GM12874 (cell line): ENCODE measurements at regions not wholly inside any gene's neighbourhood (a gene's known extent, or its start where the extent isn't known, plus 50 kb on each side); places are given as distances from the start of the nearest gene placed in this dataset.

Experiments used
- TF ChIP-seq, protein P1 (sequence below): IDR thresholded peaks from 2 replicates; pipeline ENCODE4 v1.5.1; 2011; ENCODE audit warnings: low read depth, mild to moderate bottlenecking, control low read depth, low read length, moderate library complexity; ENCODE audit not compliant: insufficient read depth

DNA sequence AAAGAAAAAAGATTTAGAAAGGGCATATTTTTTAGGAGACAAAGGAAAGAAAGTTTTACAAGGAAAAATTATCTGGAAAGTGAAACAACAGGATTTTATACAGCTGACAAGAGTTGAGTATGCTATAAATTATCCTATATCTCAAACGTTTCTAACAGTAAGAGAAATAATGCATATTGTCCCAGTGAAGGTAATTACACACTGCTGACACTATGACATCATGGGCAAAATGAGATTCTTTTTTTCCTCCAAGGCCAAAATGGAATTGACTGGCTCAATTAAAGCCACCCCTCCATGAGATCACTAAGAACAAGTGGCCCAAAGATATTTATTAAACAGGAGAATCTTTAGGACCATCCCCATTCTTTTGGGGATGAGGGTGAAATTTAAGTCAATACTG lies 72.0 kb upstream of the CDIN1 start:
- TF ChIP-seq, protein P1, sequence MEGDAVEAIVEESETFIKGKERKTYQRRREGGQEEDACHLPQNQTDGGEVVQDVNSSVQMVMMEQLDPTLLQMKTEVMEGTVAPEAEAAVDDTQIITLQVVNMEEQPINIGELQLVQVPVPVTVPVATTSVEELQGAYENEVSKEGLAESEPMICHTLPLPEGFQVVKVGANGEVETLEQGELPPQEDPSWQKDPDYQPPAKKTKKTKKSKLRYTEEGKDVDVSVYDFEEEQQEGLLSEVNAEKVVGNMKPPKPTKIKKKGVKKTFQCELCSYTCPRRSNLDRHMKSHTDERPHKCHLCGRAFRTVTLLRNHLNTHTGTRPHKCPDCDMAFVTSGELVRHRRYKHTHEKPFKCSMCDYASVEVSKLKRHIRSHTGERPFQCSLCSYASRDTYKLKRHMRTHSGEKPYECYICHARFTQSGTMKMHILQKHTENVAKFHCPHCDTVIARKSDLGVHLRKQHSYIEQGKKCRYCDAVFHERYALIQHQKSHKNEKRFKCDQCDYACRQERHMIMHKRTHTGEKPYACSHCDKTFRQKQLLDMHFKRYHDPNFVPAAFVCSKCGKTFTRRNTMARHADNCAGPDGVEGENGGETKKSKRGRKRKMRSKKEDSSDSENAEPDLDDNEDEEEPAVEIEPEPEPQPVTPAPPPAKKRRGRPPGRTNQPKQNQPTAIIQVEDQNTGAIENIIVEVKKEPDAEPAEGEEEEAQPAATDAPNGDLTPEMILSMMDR: no peak

DNA sequence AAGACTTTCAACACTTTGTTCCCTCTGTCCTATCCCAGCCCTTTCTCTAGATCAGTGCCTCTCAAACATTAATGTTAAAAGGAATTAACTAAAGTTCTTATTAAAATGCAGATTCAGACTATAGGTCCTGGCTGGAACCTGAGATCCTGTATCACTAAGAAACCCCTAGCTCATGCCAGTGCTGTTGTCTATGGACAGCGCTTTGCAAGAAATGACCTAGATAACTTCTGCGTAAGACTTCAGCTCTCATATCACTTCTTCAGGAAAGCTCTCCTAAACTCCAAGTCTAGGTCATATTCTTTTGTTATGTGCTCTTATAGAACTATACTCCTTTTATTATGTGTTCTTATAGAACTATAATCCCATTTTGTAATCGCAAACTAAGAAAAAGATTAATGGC lies 67.8 kb upstream of the CDIN1 start:
- TF ChIP-seq, protein P1: no peak

DNA sequence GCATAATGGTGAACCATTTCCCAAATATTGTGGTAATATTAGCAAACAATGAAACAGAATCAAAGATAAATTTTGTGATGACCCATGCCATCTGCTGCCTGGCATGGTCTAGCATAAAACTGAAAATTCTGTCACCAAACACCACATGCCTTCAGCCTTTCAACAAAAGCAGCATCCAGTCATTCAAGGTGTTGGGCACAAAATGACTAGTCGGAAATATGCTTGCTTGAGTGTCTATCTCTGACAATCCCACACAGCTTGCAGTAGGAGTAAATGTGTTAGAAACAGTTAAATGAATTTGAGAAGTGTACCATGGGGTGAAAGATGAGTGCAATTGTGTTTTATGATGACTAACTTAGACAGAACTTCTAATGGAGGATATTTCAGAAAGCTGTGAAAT lies 61.7 kb upstream of the CDIN1 start:
- TF ChIP-seq, protein P1: no peak

DNA sequence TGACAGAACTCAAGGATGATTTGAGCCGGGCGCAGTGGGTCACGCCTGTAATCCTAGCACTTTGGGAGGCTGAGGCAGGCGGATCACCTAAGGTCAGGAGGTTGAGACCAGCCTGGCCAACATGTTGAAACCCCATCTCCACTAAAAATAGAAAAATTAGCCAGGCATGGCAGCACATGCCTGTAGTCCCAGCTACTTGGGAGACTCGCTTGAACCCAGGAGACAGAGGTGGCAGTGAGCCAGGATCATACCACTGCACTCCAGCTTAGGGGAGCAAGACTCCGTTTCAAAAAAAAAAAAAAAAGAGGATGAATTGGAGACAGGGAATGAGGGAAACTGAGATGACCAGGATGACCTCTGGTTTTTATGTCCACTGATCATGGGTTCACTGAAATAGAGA lies 60.4 kb upstream of the CDIN1 start:
- TF ChIP-seq, protein P1: no peak

DNA sequence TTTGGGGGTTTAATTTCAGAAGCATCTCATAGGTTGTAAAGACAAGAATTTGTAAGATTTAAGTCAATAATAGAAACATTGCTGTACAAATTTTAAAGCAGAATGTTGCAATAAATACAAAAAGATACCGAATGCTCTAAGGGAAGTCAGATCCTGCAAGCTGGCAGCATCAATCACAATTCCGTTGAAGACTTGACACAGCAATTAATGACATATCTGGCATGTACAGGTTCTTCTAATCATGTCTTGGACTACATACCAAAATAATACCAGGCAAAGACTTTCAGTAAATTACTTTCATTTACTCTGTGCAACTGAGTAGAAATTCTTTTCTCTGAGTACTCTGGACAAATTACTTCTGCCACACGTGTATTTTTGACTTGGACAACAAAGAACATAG lies 54.0 kb upstream of the CDIN1 start:
- TF ChIP-seq, protein P1: no peak

DNA sequence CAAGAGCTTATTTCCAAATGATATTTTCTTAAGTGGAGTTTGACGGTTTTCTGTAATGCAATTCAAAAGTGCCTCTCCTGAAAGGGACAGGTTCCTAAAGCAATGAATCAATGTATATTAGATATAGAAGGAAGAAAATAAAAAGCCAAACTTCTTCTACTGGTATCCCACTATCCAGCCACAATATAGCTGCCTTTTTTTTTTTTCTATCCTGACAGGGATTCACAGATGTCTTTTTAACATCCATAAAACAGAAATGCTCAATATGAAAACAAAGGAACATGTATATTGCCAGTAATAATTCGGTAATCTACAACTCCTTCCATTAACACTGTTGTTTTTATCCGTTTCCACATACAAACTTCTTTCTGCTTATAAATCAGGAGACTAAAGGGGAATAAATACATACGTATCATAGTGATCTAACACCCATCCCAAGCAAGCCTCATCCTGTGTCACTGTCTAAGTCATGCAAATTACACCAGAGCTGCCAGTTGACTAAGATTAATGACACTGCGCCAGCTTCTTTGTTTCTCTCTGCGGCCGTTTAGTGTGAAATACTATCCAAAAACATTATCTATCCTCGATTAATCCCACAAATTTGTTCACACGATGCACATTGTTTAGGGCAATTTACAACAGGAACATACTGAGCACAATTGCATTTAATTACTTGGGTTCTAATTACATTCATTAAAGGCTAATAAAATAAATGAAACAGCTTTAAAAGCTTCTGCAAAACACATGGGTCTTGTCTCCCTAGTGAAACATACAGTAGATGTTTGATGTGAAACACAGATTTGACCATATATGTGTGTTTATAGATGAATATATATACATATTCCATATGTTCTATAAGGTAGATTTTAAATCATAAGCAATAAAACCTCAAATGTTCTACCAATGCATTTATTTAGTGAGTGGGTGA lies 51.9 kb upstream of the CDIN1 start:
- TF ChIP-seq, protein P1: no peak

DNA sequence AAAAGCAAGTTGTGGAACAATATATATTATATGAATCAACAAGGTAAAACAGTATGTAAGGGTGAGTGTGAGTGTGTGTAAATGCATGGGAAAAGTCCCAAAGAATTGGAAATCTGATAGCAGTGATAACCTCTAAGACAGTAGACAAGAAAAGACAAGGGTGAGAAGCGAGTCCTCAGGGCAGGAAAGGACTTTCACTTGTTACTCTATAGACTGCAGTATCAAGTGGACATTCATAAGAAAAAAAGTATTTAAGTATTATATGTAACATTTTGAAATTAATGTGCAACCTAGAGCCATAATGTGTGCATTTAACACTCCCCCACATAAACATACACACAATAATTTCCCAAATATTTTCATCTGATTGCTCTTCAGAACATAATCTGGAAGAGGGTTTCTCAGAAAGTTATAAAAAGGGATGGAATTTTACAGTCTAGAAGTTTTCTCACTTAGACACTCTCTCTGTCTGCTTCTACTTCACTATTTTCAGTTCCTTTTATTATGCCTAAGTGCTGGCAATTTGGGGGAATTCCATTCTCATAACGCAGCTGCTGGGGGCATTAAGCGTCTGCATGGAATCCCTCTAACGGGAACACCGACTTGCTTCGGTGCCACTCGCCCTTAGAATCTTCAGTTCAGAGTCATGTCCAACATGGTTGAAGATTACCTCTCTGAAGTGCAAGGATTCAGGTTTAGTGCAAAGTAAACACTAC lies 50.0 kb upstream of the CDIN1 start:
- TF ChIP-seq, protein P1: no peak
